Posterior cingulate gyrus (tissue), 11 donors: ENCODE measurements at regions not wholly inside any gene's neighbourhood (a gene's known extent, or its start where the extent isn't known, plus 50 kb on each side); places are given as distances from the start of the nearest gene placed in this dataset.

ENCODE experiments used
- DNase-seq, 10 donors: peaks; one replicate each; pipeline versions ENCODE4 v3.0.0 to v3.0.0-alpha.2; 2020 to 2021; ENCODE audit warnings: mixed read lengths in 3 of 10
- intact Hi-C: fragments of 100-400 bp; cut with DNase I; formaldehyde crosslinking; loops from one replicate; pipeline ENCODE4 v1.15.1; 2023

- DNase-seq, result no peak
- intact Hi-C loops, result no loop called here
Observed at GRCh38 chr1:59074598-59074997, 222.3 kb upstream of the FGGY start.

DNA sequence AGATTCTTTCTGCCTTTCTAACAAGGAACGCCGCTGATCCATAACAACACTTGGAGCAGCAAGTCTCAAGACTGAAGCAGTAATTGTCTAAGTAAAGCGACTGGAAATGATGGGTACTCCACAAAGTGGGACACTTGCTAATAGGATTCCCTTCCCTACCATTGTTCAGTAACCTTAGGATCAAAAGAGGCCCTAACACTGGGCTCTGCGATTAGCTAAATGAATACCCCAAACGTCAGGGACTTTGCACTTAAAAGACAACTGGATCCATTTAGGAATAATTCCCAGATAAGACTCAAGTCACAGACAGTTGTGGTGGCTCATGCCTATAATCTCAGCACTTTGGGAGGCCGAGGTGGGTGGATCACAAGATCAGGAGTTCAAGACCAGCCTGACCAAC is 221.9 kb upstream of the FGGY start:
- intact Hi-C loops, result no loop called here
- no peak for DNase-seq

GRCh38 chr1:59076612-59077011 is 220.3 kb upstream of the FGGY start:
- no peak for DNase-seq
- intact Hi-C loops, result no loop called here

- DNase-seq, result no peak
- intact Hi-C loops, result no loop called here
Observed at GRCh38 chr1:59077466-59078069, 219.3 kb upstream of the FGGY start.

DNA sequence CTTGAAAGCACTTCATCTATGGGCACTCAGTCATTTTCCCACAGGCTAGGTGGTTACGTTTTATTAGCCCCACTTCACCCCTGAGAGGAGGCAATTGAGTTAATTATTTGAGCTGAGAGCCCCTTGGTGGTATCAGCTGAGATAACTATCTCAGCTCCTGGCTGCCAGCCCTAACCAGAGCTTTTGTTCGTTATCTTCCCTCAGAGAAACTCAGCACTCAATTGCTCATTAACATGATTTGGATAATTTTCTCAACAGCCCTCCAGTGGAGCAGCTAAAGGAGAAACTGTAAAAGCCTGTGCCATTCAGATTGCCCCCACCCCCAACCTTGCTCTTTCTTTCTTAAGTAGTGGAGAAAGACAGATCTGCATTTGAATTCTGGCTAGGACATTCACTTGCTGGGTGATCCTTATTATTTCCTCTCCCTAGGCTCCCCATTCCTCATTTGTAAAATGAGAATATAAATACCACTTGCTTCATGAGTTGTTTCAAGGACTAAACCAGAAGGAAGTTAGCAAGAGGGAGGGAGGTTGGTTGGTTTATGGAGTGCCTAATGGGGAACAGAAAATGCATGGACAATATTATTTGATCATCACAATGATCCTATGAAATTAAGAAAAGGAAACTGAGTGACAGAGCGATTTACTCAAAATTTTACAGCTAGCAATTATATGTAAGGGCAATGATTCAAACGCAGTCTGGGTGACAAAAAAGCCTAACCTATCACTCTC is 218.7 kb upstream of the FGGY start:
- intact Hi-C loops, result no loop called here
- no peak for DNase-seq

GRCh38 chr1:59078866-59079265 is 218.0 kb upstream of the FGGY start:
- DNase-seq, result no peak
- intact Hi-C loops, result no loop called here

GRCh38 chr1:59079434-59080140 is 217.3 kb upstream of the FGGY start:
- no peak for DNase-seq
- intact Hi-C loops, result loop anchor here (5.0 kb wide), 1 partner anchor 292 kb away; no protein-coding TSS in a partner anchor

- DNase-seq, result no peak
- intact Hi-C loops, result loop anchor here (5.0 kb wide), 1 partner anchor 294 kb away; no protein-coding TSS in a partner anchor
Observed at GRCh38 chr1:59081181-59081580, 215.7 kb upstream of the FGGY start.

GRCh38 chr1:59081795-59082194 is 215.1 kb upstream of the FGGY start:
- intact Hi-C loops, result loop anchor here (5.0 kb wide), 1 partner anchor 294 kb away; no protein-coding TSS in a partner anchor
- DNase-seq, result no peak

DNA sequence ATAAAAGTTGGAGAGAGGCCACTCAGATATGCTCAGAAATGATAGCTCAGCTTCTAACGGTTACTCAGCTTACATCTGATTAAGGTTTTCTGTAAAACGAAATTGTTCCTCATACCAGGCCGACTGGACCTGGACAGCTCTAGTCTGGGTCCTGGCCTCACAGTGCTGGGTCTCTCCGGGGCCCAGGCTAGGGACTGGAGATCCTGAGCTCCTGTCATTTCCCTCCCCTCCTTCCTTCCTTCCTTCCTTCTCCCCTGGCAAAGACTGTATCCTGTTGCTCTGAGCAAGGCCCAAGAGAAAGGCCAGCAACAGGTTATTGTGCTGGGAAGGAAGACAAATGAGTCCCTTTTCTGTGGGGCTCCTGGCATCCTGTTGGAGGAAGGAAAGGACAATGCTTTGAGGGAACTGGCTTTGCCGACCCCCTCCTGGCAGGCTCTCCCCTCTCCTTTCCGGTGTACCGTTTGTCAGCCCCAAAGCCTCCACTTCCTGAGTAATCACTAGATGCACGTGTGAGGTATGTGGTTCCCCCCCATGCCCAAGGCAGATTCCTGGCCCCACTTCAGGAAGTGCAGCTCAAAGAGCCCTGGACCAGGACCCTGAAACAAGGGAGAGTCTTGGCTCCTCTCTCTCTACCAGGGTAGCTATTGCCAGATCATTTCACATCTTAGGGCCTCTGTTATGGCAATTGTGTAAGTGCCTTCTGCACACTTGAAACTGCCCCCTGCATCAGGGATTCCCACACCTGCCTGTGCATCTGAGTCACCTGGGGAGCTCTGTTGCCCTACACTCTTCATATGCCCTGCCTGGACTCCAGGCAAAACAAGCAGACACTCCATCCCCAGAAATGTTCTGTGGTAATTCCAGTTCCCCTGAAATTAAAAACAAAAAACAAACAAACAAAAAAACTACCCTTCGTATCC is 212.7 kb upstream of the FGGY start:
- no peak for DNase-seq
- intact Hi-C loops, result loop anchor here (5.0 kb wide), 1 partner anchor 297 kb away; no protein-coding TSS in a partner anchor

- no peak for DNase-seq
- intact Hi-C loops, result no loop called here
Observed at GRCh38 chr1:59085101-59085500, 211.8 kb upstream of the FGGY start.

DNA sequence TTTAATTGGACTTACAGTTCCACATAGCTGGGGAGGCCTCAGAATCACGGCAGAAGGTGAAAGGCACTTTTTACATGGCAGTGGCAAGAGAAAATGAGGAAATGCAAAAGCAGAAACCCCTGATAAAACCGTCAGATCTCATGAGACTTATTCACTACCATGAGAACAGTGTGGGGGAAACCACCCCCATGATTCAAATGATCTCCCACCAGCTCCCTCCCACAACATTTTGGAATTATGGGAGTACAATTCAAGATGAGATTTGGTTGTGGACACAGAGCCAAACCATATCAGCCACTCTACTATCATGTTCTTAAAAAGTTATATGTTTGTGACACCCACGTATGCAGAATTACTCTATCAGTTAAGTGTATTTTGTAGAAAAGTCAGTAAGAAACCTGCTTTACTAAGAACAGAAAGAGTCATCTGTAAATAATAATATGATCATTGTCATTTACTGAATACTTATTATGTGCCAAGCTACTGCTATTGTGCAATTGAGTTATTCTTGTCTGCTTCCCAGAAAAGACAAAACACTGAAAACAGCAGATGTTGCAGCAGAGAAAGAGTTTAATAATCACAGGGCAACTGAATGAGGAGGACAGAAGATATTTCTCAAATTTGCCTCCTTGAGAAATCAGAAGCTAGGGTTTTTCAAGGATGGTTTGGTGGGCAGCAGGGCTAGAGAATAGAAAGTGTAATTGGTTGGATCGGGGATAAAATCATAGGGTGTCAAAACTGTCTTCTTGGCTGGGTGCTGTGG is 207.7 kb upstream of the FGGY start:
- DNase-seq, result no peak
- intact Hi-C loops, result no loop called here

DNA sequence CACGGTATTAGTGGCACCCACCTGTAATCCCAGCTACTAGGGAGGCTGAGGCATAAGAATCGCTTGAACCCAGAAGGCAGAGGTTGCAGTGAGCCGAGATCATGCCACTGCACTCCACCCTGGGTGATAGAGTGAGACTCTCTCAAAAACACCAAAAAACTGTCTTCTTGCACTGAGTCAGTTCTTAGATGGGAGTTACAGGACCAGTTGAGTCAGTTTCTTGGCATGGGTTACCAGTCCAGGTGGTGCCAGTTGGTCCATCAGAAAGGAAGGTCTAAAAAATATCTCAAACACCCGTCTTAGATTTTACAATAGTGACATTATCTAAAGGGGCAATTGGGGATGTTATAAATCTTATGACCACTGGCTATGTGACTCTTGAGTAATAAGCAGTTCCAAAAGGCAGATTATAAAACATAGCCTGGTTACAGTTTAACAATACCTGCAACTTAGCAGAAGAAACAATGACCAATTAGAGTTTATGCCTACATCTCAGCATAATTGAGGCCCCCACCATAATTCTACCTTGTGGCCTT is 206.9 kb upstream of the FGGY start:
- no peak for DNase-seq
- intact Hi-C loops, result no loop called here

GRCh38 chr1:59092126-59092525 is 204.8 kb upstream of the FGGY start:
- intact Hi-C loops, result no loop called here
- no peak for DNase-seq

DNA sequence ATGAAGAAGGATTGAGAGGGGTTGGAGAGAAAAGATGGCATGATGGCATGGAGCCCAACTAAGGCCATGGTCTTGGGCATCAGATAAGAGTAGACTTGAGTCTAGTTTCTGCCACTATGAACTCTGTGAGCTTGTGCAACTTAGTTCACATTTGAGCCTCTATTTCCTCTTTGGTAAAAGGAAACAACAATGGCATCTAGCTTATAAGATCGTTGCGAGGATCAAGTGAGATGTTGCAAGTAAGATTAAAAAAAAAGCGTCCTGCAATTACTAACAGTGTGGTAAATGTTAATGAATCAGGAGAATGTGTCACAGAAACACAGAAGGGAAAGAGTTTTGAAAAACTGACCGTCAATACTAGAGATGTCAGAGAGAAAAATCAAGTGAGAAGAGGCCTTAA is 202.9 kb upstream of the FGGY start:
- intact Hi-C loops, result no loop called here
- no peak for DNase-seq

DNA sequence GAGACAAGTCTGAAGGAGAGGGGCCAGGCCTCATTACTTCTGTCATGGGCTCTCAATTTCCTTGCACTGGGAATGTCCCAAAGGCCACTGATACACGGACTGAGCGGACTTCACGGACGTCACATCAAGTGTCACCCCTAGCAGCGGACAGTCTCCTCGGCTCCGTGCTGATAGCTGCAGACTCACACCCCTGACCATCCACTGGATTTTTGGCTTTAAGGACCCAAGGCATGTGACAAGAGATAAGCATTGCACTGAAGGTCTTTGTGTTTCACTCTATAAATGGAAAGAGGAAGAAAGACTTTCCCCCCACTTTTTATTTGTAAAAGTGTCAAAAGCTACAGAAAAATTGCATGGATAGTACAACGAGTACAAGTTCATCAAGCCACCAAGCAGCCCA is 200.4 kb upstream of the FGGY start:
- intact Hi-C loops, result no loop called here
- DNase-seq, result no peak

- DNase-seq, result no peak
- intact Hi-C loops, result no loop called here
Observed at GRCh38 chr1:59098655-59099054, 198.2 kb upstream of the FGGY start.

DNA sequence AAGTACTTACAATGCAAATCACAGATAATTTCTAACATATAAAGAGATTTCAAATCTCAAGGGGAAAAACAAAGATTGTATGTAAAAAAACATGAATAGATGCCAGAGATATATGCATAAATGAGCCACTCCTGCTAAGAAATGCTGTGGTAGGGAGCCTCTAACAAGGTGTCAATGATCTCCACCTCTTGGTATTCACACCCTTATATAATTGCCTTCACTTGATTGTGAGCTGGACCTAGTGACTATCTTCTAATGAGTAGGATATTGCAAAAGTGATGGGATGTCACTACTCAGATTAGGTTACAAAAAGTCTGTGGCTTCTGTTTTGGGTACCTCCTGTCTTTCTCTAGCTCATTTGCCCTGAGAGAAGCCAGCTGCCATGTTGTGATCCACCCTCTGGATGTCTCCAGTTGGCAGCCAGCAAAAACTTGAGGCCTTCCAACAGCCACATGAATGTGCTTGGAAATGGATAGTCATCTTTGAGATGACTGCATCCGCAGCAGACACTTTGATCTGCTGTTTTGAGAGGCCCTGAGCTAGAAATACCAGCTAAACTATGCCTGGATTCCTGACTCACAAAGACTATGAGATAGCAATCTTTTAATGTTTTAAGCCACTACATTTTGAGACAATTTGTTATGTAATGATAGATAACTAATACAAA is 196.1 kb upstream of the FGGY start:
- intact Hi-C loops, result no loop called here
- DNase-seq, result no peak

DNA sequence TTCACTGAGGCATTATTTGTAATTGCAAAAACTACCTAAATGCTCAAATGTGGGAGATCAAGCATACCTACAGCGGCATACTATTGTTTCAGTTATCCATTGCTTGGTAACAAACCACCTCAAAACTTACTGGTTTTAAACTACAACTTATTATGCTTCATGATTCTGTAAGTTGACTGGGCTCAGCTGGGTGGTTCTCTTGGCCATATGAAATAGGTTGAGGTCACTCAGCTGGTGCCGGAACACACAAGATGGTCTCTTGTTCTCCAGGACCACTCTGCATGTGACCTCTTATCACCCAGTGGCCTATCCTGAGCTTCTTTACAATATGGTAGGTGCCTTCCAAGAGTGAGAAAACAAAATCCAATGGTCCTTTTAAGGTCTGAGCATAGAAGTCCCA is 195.4 kb upstream of the FGGY start:
- DNase-seq, result no peak
- intact Hi-C loops, result no loop called here
